ENCODE measurements at regions not wholly inside any gene's neighbourhood (a gene's known extent, or its start where the extent isn't known, plus 50 kb on each side); places are given as distances from the start of the nearest gene placed in this dataset.

DNA sequence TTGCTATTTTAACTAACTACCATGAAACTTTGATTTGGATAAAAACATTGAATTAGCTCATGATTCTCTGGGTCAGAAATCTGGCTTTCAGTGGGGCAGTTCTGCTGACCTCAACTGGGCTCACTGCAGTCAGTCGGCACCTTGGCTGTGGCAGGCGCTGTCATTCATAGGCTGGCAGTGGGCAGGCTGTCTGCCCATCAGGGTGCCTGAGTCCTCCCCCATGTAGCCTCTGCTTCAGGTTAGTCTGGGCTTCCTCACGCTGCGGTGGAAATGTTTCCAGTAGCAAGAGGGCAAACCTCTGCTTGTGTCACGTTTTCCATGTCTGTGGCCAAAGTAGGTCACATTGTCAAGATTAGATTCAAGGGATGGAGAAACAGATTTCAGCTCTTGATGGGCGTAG lies 251.0 kb upstream of the TCF21 start:
- H3K27me3 ChIP-seq (ENCODE audit: control insufficient read depth, insufficient read depth, low read length): no peaks in the 10 kb centered on the region
- DNase-seq (ENCODE audit: low read depth): no peak
- H3K4me3 ChIP-seq (ENCODE audit: low read depth, low read length): no peak overlapping the region
- TF ChIP-seq, protein P1, sequence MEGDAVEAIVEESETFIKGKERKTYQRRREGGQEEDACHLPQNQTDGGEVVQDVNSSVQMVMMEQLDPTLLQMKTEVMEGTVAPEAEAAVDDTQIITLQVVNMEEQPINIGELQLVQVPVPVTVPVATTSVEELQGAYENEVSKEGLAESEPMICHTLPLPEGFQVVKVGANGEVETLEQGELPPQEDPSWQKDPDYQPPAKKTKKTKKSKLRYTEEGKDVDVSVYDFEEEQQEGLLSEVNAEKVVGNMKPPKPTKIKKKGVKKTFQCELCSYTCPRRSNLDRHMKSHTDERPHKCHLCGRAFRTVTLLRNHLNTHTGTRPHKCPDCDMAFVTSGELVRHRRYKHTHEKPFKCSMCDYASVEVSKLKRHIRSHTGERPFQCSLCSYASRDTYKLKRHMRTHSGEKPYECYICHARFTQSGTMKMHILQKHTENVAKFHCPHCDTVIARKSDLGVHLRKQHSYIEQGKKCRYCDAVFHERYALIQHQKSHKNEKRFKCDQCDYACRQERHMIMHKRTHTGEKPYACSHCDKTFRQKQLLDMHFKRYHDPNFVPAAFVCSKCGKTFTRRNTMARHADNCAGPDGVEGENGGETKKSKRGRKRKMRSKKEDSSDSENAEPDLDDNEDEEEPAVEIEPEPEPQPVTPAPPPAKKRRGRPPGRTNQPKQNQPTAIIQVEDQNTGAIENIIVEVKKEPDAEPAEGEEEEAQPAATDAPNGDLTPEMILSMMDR (IDR thresholded peaks at IDR 0.05; ENCODE audit: insufficient read depth, low read length, poor library complexity, severe bottlenecking): no peak
- no peaks in the 10 kb centered on the region for H3K36me3 ChIP-seq (ENCODE audit: control insufficient read depth, insufficient read depth, low read length)

DNA sequence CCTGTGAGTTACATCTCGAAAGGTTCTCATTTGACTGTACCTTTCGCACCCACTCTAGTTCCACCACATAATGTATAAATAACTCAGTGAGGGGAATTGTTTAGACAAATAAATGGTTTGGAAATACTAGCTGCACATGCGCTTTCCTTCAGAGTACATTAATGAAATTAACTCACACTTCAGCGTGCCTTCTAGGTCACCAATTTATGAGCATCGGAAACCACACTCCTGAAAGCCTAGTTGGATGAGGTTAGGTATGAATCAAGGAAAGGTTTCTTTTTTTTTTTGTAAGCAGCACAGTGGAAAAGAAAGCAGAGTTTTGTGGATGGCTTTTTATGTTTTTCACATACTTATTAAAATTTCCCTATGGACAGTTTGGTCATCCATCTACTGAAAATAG lies 247.8 kb upstream of the TCF21 start:
- H3K36me3 ChIP-seq (ENCODE audit: control insufficient read depth, insufficient read depth, low read length): no peaks in the 10 kb centered on the region
- no peak for DNase-seq (ENCODE audit: low read depth)
- H3K27me3 ChIP-seq (ENCODE audit: control insufficient read depth, insufficient read depth, low read length): no peaks in the 10 kb centered on the region
- no peak overlapping the region for H3K4me3 ChIP-seq (ENCODE audit: low read depth, low read length)
- TF ChIP-seq, protein P1 (IDR thresholded peaks at IDR 0.05; ENCODE audit: insufficient read depth, low read length, poor library complexity, severe bottlenecking): no peak

DNA sequence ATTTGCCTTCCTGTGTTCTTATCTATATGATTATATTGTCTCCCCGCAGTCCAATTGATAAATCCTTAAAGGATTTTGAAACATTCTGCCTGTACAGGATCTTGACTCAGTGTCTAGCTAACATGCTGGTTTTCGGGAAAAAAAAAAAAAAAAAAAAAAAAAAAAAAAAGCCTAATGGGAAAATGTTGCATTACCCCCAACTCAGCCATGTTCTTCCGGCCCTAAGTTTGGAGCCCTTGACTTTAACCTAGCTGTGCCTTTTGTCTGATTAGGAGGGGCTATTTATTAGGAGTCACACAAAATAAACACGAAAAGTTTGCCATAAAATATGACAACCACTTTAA lies 244.4 kb upstream of the TCF21 start:
- TF ChIP-seq, protein P1 (IDR thresholded peaks at IDR 0.05; ENCODE audit: insufficient read depth, low read length, poor library complexity, severe bottlenecking): no peak
- H3K4me3 ChIP-seq (ENCODE audit: low read depth, low read length): no peak overlapping the region
- no peaks in the 10 kb centered on the region for H3K27me3 ChIP-seq (ENCODE audit: control insufficient read depth, insufficient read depth, low read length)
- DNase-seq (ENCODE audit: low read depth): no peak
- H3K36me3 ChIP-seq (ENCODE audit: control insufficient read depth, insufficient read depth, low read length): no peaks in the 10 kb centered on the region

DNA sequence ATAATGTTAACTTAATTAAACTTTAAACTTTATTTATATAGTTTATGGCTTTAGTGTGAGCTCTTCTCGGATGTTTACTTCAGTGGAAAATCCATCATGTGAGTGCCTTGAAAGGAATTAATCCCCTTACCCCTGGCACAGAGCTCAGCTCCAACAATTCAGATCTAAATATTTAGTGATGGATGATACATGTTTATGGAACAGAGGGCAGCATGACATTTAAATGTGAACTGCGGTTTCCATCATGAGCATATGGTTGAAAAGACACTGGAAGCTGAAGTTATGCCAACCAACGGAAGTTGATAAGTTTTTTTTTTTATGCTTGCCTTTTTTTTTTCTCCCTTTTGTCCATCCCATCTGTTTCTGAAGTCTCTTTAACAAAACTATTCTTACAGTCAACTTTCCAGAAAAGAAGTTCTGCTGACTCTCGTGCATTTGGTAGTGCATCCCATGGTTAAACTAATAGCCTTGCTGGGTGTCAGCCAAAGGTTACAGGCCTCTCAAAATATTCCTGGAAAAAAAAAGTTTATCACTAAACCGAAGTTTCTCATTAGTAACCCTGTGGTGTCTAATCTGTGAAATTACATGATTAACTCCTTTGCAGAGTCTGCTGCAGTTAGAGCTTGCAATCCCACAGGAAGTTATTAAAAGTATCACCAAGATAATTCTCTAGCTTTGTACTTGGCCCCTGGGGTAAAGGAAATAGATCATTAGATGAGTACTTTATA lies 243.9 kb upstream of the TCF21 start:
- no peaks in the 10 kb centered on the region for H3K27me3 ChIP-seq (ENCODE audit: control insufficient read depth, insufficient read depth, low read length)
- DNase-seq (ENCODE audit: low read depth): no peak
- TF ChIP-seq, protein P1 (IDR thresholded peaks at IDR 0.05; ENCODE audit: insufficient read depth, low read length, poor library complexity, severe bottlenecking): no peak

DNA sequence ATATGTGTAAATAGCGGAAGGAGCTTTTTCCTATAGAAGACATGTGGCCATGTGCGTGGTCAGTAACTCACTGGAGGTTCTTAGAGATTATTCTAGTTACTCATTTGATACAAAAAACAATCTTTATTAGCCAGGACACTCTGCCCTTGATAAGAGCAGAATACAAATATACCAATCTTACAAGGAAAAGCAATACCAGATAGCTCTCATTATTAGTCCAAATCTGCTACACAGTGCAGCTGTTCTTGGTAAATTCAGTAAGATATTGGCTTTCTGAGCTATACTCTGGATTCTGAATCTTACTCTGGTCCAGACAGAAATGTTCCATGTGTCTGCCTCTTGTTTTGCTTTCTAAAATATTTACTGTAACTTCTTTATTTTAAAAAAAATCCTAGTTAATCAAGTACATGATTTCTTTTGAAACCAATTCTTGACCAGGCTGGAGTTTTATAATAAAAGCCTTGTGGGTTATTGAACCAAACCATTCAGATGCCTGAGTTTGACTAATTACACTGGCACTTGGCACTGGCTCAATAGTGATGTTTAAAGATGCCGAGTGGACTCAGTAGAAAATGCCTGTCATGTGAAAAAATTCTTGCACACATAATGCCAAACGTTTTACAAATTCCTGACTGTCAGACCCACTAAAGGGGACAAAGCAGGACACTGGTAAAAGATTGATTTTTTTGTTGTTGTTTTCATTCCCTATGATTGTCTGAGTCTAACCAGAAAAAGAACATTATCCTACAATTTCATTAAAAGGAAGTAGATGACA lies 242.8 kb upstream of the TCF21 start:
- TF ChIP-seq, protein P1 (IDR thresholded peaks at IDR 0.05; ENCODE audit: insufficient read depth, low read length, poor library complexity, severe bottlenecking): no peak
- H3K27me3 ChIP-seq (ENCODE audit: control insufficient read depth, insufficient read depth, low read length): no peaks in the 10 kb centered on the region
- H3K36me3 ChIP-seq (ENCODE audit: control insufficient read depth, insufficient read depth, low read length): no peaks in the 10 kb centered on the region
- DNase-seq (ENCODE audit: low read depth): peak; percentile 65
- H3K4me3 ChIP-seq (ENCODE audit: low read depth, low read length): no peak overlapping the region

More for the DNA sequence above, 243.9 kb upstream of the TCF21 start:
- H3K4me3 ChIP-seq (ENCODE audit: low read depth, low read length): no peak overlapping the region
- H3K36me3 ChIP-seq (ENCODE audit: control insufficient read depth, insufficient read depth, low read length): no peaks in the 10 kb centered on the region

Data from kidney epithelial cell (primary cell).